ENCODE measurements at regions not wholly inside any gene's neighbourhood (a gene's known extent, or its start where the extent isn't known, plus 50 kb on each side); places are given as distances from the start of the nearest gene placed in this dataset.

DNA sequence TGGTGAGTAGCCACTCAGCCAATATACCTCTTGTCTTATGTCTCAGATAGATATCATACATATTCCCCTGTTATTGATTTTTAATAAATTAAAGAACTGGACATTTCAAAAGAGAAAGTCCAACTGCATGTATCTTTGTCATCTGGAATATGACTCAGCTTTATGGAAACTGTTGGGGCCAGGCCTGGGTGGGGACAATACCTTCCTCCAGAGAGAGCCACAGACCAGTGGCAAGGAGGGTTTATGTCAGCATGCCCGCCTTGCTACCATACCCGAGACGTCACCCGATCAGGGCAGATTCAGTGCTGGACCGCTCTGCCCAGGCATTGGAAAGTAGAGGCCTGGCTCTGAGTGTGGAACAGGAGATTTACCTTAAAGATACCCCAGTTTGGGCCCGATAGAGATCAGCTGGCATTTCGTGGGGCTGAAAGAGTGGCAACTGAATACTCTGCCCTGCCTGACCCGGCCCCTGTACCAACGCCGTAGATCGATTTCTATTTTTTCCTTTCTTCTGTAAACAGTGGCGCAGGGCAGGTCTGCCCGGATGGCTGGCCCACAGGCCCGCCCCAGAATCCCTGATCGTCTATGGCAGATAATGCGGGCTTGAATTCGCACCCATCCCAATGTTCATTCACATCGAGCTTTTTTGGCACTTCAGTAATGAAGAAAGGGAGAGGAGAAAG is 158.6 kb downstream of the SALL1 start:
- DNase-seq: no peak

DNA sequence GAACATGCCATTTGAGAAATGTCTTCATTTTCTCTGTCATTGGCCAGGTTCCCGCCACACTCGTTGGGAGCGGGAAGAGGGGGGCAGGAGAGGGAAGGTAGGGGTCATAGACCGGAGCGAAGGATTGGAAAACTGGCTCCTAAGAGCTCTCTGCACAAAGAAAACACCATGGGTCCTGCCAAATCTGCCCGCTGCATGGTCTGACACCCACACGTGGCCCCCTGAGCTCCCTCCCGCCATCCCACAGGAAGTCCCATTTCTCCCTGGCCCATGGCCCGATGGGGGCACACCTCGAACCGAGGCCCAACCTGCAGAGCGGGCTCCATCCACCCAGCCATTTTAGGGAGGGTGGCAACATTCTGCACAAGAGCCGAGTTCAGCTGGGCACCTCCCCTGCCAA is 159.6 kb downstream of the SALL1 start:
- no peak for DNase-seq

GRCh38 chr16:50991006-50991405 is 160.1 kb downstream of the SALL1 start:
- no peak for DNase-seq

DNA sequence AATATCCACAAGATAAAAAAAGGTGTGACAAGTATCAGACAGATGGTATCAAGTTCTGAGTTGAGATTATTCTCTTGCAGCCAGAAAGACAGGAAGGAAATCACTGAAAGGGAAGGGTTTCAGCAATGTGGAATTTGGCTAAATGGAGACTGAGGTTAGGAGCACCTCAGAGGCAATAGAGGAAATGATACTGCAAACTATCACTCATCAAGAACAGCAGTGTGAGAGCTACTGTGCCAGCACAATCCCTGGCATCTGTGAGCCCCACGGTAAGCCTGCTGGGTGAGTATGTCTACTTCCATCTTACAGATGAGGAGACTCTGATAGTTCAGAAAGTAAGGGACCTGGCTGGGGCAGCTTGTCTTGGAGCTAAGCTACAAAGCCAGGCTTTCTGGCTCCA is 162.0 kb downstream of the SALL1 start:
- DNase-seq: no peak

- DNase-seq: no peak
Observed at GRCh38 chr16:50988441-50988840, 162.6 kb downstream of the SALL1 start.

DNA sequence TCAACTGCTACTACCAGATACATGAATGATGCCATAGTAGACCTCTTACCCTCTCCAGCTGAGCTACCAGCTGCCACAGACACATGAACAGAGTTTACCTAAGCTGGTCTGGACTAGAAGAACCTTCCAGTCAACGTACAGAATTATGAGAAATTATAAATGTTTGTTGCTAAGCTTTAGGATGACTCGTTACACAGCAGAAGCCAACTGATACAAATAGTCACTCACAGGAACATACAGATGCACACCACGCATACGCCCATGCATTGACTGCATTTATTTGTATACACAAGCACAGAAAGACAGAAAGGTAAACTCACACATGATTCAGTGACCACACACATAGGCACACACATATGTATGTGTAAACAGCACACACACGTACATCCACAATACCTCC is 164.6 kb downstream of the SALL1 start:
- DNase-seq: no peak

- DNase-seq: no peak
Observed at GRCh38 chr16:50985733-50986132, 165.3 kb downstream of the SALL1 start.

DNA sequence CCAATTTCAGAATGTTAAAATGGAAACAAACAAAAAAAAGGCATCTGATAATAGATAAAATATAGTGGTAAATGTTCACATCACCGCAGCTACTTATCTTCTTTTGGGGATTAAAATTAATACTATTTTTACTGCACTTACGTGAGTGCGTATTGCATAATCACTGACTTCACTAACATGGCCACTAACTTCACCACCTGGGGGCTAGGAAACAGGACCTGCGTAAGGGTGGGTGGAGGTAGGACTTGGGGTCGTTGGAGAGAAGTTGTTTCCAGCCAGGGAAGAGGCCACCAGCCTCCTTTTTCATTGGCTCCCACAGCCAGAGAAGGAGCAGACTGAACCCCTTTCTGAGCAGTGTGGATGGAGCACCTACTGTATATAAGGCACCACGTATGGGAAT is 166.4 kb downstream of the SALL1 start:
- no peak for DNase-seq

DNA sequence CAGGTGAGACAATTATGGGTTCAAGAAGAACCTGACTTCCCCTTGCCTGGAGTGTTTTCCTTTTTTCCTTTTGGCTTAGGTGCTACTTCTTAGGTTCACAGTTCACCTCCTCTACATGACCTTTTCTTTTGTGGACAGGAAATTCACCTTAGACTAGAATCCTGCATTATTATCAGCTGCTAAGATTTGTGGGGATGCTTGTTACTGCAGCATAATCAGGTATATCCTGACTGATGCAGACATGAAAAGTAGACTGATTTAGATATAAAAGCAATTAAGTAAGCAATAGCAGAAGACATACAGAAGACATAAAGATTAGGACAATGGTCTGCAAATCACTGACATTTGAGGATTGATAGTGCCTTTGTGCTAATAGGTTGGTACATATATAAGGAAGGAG is 168.3 kb downstream of the SALL1 start:
- DNase-seq: no peak

DNA sequence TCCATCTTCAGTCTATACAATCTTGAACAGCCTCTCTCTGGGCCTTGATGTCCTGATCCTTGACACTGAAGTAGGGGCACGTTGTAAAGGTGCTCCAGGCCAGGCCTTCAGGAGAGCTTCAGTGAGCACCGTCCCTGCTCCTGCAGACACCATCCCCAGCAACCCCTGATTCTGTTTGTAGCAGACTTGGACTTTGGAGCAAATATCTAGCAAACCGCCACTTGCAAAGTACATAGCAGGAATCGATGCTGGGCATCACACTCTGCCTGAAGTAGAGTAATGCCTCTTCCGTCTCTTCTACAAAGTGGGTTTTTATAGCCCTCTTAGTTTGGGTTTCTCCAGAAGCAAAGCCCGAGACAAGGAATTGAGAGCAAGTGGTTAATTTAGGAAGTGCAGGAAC is 169.1 kb downstream of the SALL1 start:
- no peak for DNase-seq

DNA sequence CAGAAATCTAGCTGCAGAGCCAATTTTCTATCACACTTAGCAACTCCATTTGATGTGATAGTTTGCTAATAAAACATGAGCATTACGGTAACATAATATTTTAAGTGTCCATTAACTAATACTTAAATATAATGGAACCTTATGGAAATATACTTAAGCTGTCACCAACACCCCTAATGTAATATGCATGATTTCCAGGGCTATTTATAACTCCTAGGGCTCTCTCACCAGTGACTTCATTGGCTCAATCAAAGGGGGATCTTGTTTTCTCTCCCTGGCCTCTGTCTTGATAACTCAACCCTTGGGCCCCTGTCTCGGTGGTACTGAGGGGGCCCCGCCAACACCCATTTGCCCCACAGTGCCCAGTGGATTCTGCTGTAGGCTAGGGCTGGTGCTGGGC is 170.4 kb downstream of the SALL1 start:
- DNase-seq: no peak

GRCh38 chr16:50979806-50980620 is 171.1 kb downstream of the SALL1 start:
- no peak for DNase-seq

- DNase-seq: no peak
Observed at GRCh38 chr16:50977138-50977537, 173.9 kb downstream of the SALL1 start.

DNA sequence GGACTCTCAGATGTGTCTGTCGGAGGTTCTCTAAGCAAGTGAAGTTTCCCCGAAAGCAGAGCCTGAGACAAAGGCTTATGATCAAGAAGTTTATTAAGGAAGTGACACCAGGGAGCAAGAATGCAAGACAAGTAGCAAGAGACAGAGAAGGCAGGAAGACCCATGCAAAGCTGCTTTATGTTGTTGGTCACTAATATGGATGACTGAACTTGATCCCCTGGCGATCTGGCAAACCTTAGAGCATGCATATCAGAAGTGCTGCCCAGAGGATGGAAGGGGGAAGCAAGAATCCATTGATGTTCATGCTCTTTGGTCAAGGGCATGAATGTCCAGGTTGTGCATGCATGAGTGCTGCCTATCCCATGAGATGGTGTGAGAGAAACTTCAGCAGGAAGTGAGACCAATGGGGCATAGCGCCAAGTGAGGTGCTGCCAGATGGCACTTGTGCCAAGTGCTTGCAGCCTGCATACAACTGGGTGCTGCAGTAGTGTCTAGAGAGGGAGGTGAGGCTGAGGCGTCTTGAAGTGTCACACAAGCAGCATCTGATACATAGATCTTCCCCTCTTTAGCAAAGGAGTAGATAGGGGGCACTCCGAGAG is 176.5 kb downstream of the SALL1 start:
- DNase-seq: no peak

GRCh38 chr16:50972876-50973275 is 178.2 kb downstream of the SALL1 start:
- no peak for DNase-seq

- DNase-seq: no peak
Observed at GRCh38 chr16:50970281-50970680, 180.8 kb downstream of the SALL1 start.

DNA sequence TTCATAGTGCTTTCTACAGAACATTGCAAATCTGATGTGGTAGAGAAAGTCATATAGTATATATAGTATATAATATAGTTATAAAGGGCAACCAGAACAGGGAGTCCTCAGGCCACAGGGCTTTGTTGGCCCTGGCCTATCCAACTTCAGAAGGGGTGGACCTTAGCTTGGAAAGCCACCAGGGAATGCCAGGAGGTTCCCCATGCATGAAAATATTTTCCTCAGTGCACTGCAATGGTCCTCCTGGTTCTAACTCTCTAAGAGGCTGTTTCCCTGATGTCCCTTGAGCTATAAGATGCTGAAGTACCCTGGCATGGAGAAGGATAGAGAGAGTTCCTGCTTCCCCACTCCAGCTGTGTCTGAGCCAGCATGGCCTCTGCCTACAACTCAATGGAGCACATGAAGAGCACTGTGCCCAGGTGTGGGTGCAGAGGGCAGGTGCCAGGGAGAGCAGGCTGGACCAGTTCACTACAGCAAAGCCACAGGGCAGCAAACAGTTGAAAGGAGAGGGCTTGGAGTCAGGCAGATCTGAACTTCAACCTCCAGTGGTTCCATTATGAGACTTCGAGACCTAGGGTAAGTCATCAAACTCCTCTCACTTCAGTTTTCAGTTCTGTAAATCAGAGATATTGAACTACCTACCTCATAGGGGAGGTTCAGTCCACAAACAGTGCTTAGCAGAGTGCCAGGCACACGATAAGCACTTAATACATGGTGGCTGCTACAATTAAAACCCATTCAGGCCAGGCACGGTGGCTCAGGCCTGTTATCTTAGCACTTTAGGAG is 183.1 kb downstream of the SALL1 start:
- DNase-seq: no peak

- no peak for DNase-seq
Observed at GRCh38 chr16:50964491-50964890, 186.6 kb downstream of the SALL1 start.

DNA sequence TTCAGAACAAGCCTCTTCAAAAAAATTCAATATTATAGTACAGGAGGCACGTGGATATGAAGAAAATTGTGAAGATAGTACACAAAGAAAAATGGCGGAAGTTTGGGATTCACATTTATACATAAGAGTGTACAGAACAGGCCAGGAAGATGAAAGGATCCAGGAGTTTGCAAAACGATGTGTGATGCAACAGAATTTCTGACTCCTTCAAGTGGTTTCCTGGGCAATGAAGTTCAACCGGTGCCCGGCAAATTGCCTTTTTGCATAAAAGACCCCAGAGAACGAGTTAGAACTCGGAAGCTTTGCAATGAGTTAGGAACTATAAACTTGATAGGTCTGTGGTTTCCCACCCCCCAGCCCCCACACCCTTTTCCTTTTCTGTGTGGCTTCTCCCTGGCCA is 189.1 kb downstream of the SALL1 start:
- DNase-seq: no peak

DNA sequence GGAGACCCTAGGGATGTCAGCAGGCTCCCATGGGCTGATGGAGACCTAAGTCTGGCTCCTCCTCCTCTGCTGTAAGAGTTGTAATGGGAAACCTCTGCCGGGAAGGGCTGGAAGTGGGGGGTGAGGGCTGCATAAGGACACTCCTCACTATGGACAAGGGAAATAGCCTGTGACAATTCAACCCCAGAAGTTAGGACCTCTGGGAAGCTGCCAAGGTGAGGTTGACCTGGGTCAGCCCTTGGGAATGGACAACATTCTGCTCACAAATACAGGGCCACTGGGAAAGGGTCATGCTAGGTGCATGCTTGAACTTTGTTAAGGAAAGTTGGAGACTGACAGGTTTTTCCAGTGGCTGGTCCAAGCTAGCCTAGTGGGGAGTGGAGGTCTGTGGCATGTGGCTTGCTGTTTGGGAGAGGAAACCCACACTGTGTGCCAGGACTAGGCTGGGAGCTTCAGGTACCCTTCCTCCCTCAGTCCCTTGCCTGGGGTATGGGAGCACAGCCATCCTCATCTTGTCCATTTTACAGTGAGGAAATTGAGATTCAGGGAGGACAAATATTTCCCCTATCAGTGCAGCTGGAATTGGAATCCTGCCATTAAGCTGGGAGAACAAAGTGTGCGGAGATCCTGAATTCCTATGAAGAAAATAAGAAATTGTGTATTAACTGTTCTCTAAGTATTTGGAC is 190.4 kb downstream of the SALL1 start:
- DNase-seq: no peak

GRCh38 chr16:50957056-50957455 is 194.0 kb downstream of the SALL1 start:
- DNase-seq: no peak

DNA sequence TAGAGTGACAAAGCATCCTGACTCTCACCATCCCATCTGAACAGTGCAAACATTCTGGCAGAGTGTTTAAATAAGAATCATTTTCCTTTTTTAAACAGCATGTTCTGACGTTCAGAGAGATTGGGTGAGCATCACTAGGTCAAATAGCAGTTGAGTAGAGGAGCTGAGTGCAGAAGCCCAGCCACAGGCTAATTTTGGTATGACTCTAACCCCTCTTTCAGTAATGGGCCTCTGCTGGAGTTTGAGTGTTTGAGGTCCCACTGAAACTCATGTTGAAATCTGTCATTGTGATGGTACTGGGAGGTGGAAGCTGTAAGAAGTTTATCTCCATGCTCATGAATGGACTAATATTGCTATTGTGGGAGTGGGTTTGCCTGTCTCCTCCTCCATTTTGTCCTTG is 194.4 kb downstream of the SALL1 start:
- DNase-seq: no peak

GRCh38 chr16:50955311-50955710 is 195.8 kb downstream of the SALL1 start:
- no peak for DNase-seq
